GM21786 (cell line): ENCODE measurements at regions not wholly inside any gene's neighbourhood (a gene's known extent, or its start where the extent isn't known, plus 50 kb on each side); places are given as distances from the start of the nearest gene placed in this dataset.
"Not testable (repeated sequence)": the region's sequence is repeated elsewhere in the genome, so short reads cannot be mapped to it uniquely, and the experiment has no call there.

ENCODE experiments used
- ATAC-seq: cut with Tn5 transposase; IDR thresholded peaks from one replicate; pipeline ENCODE4 v1.9.1; 2021; ENCODE audit not compliant: unreplicated experiment

DNA sequence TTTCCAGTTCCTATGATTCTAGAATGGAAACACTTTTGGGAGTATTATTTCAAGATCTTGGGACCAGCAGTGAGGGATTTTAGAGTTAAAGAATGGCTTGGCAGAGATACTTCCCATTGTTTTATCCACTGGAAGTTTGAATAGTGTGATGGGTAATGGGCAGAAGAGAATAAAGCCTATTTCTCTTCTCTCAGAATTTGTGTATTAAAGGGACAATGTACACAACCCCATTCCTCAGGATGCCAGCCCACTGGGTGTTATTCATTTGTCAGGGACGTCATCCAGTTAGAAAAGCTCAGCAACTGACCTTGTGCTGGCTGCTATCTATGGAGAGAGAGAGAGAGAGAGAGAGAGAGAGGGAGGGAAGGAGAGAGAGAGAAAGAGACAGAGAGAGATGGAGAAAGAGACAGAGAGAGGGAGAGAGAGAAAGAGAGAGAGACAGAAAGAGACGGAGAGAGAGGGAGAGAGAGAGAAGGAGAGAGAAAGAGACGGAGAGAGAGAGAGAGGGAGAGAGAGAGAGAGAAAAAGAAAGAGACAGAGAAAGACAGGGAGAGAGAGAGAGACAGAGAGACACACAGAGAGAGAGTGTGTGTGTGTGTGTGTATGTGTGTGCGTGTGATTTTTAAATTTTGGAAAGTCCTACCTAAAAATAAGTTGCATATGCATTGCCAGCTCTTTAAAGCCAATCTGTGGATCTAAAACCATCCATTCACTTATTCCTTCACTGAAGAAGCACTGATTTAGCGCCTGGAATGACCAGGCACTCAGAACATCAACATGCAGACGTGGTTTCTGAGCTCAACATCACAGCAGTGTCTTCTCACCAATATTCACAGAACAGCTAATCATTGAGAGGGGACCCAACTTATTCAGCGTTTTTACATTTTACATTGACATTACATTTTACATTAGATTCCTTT, 388.8 kb downstream of the THBS2 start:
- ATAC-seq: no peak

DNA sequence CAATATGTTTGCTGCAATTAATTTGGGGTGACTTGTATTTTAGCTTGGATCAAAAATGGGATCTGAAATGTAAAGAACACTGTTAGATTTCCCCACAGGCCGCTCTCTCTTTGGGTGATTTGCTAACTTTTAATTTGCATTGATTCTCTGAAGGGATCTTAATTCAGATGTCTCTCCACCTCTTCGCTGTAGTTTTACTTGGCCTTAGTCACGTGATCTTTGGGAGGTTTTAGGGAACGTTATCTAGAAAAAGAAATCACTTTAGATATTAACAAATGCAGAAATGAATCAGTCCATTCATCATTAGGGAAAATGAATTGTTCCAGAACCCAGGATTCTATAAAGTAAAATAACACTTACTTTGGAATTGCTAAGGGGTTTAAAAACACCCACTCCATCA, 390.2 kb downstream of the THBS2 start:
- ATAC-seq: no peak

GRCh38 chr6:168862346-168862980, 391.2 kb downstream of the THBS2 start:
- ATAC-seq: no peak

DNA sequence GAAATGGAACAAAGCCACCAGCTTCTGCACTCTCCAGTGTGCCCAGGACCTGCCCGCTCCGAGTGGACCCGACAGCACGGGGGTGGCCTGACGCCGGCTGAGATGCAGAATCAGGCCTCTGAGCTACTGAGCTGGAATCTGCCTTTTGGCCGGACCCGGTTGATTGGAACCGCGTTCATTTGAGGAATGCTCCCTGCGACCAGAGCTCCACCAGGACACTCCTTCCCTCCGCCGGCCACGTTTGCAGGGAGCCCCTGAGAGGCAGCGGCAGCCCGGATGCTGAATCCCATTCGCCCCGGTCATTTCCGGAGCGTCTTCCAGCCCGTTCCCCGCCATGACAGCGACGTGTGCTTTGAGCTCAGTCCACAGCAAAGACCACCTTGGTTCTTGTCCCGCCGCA, 392.7 kb downstream of the THBS2 start:
- ATAC-seq: no peak

DNA sequence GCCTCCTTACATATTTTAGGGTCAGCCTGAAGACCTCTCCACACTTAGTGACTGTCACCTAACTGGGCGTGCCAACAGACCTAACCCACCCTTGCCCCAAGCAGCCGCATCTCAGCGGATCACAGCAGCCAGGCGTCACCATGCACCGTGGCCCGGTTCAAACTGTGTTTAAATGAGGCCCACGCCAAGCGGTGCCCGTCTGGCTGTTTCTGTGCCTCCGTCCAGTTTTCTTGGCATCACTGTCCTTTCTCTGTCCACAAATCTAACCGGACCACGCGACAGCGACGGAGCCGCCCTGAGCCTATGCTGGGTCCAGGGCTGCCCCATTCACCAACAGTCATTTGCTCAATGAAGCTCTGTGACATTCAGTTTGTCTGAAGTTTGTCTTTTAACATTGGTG, 393.3 kb downstream of the THBS2 start:
- ATAC-seq: no peak

DNA sequence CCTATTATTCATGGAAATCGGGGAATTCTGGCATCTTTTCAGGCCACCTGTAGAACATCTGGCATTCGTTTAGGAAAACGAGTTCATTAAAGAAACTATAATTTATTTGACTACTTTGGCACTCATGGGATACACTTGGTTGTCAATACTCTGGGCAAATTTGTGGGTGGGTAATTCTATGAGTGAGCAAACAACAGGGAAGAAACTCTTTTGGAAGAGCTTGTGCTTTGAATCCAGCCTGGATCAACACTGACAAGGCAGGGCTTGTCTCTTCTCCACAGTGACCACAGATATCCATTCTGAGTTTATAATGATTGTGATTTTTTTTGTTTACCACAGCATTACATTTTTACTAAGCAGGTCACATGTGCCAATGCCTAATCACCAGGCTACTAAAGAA, 394.7 kb downstream of the THBS2 start:
- ATAC-seq: no peak

DNA sequence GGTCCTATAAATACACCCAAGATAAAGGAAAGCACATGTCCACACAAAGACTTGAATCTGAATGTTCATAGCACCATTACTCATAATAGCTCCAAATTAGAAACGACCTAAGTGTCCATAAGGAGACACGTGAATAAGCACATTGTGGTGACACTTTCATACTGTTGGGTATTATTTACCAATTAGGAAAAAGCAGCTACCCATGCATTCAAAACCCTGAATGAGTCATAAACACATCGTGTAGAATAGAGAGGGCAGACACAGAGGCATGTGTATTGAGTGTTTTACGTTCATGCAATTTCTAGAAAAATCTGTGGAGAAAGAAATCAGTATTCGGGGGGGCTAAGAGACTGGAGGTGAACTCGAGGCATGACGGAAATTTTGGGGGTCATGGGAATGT, 396.7 kb downstream of the THBS2 start:
- no peak for ATAC-seq

DNA sequence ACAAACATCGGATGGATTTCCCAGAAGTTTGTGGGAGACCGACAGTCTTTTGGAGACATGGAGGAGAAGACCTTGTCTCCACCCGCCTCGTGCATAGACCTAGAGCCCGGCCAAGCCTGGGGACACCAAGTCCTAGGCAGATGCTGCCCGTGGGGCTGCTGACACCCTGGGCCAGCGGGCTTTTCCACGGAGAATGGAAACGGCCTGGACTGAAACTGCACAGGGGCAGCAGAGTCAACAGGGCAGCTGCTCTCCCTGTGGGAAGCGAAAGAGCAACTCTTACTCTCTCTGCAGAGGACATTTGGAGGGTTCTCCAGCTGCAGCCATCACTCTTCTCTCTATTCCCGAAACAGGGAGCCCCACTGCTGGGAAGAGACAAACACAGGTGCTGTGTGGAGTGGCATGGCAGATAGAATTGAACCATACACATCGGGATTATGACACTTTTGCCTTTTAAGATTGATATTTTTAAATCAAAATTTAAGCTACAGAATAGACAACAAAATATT, 401.2 kb downstream of the THBS2 start:
- ATAC-seq: no peak

- ATAC-seq: no peak
Measured at GRCh38 chr6:168851460-168852375, 401.9 kb downstream of the THBS2 start.

GRCh38 chr6:168850027-168850736, 403.5 kb downstream of the THBS2 start:
- not testable (repeated sequence) for ATAC-seq

DNA sequence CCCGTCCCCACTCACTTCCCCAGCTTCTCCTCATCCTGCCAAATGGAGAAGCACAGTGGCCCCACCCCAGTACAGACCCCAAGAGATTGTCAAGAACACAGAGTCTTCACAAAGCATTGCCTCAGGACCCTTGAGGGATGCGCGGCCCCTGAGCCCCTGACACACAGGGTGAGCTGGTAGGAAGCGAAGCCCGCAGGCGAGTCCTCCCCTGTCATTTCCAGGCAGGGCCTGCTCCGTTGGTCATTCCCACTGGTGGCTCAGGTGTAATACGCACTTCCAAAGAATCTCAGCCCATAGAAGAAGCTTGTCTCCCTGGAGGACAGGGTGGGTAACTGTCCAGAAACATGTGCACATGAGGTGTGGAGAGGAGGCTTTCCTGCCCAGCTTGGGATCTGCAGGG, 404.2 kb downstream of the THBS2 start:
- ATAC-seq: no peak

GRCh38 chr6:168848797-168849196, 404.8 kb downstream of the THBS2 start:
- no peak for ATAC-seq

GRCh38 chr6:168844821-168845609, 404.0 kb downstream of the SMOC2 start:
- ATAC-seq: no peak

GRCh38 chr6:168842632-168843212, 401.7 kb downstream of the SMOC2 start:
- ATAC-seq: not testable (repeated sequence)

GRCh38 chr6:168841609-168842278, 400.8 kb downstream of the SMOC2 start:
- no peak for ATAC-seq

- not testable (repeated sequence) for ATAC-seq
Measured at GRCh38 chr6:168840932-168841331, 399.9 kb downstream of the SMOC2 start.

DNA sequence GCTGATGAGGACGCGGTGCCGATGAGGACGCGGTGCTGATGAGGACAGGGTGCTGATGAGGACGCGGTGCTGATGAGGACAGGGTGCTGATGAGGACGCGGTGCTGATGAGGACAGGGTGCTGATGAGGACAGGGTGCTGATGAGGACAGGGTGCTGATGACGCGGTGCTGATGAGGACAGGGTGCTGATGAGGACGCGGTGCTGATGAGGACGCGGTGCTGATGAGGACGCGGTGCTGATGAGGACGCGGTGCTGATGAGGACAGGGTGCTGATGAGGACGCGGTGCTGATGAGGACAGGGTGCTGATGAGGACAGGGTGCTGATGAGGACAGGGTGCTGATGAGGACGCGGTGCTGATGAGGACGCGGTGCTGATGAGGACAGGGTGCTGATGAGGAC, 399.3 kb downstream of the SMOC2 start:
- ATAC-seq: not testable (repeated sequence)

- no peak for ATAC-seq
Measured at GRCh38 chr6:168838037-168838399, 397.0 kb downstream of the SMOC2 start.
